ENCODE measurements at regions not wholly inside any gene's neighbourhood (a gene's known extent, or its start where the extent isn't known, plus 50 kb on each side); places are given as distances from the start of the nearest gene placed in this dataset.

- intact Hi-C loops (cut with DNase I; ENCODE audit: low total_unique reads): no loop called here
- H3K4me1 ChIP-seq: no peaks in the 10 kb centered on the region
- H3K27me3 ChIP-seq: no peaks in the 10 kb centered on the region
- no peak overlapping the region for H3K4me3 ChIP-seq
- no peak overlapping the region for H3K27ac ChIP-seq
- no peaks in the 10 kb centered on the region for H3K36me3 ChIP-seq
- 85 to 98% (median 92%) methylated on average over 2 of the region's 2 CpGs for WGBS, 5 donors
- TF ChIP-seq POLR2A (IDR thresholded peaks at IDR 0.05) (no peak), CTCF (IDR thresholded peaks at IDR 0.05) (no peak), POLR2AphosphoS5 (IDR thresholded peaks at IDR 0.05) (no peak), EP300 (IDR thresholded peaks at IDR 0.05) (no peak)
- DNase-seq: no peak
- no peaks in the 10 kb centered on the region for H3K9me3 ChIP-seq
These were observed 54.6 kb upstream of the FAM3C start for GRCh38 chr7:121450631-121451198.

- WGBS, 5 donors: 73 to 91% (median 82%) methylated on average over 1 of the region's 1 CpG
- peak in 1 of 2 donors; percentile 30 for DNase-seq
- intact Hi-C loops (cut with DNase I; ENCODE audit: low total_unique reads): no loop called here
- Histone ChIP-seq H3K36me3 (no peaks in the 10 kb centered on the region), H3K27ac (no peak overlapping the region), H3K9me3 (no peaks in the 10 kb centered on the region), H3K27me3 (no peaks in the 10 kb centered on the region), H3K4me1 (no peaks in the 10 kb centered on the region), H3K4me3 (no peak overlapping the region)
- TF ChIP-seq CTCF (IDR thresholded peaks at IDR 0.05): no peak
- TF ChIP-seq POLR2AphosphoS5 (IDR thresholded peaks at IDR 0.05): no peak
- no peak for TF ChIP-seq EP300 (IDR thresholded peaks at IDR 0.05)
- no peak for TF ChIP-seq POLR2A (IDR thresholded peaks at IDR 0.05)
These were observed 53.7 kb upstream of the FAM3C start for GRCh38 chr7:121449735-121450240.

GRCh38 chr7:121449329-121449728 lies 53.2 kb upstream of the FAM3C start:
- Histone ChIP-seq H3K9me3 (no peaks in the 10 kb centered on the region), H3K27me3 (no peaks in the 10 kb centered on the region), H3K36me3 (no peaks in the 10 kb centered on the region), H3K4me3 (no peak overlapping the region), H3K4me1 (no peaks in the 10 kb centered on the region), H3K27ac (no peak overlapping the region)
- TF ChIP-seq POLR2AphosphoS5 (IDR thresholded peaks at IDR 0.05) (no peak), CTCF (IDR thresholded peaks at IDR 0.05) (no peak), POLR2A (IDR thresholded peaks at IDR 0.05) (no peak)
- intact Hi-C loops (cut with DNase I; ENCODE audit: low total_unique reads): no loop called here
- WGBS, 5 donors: 45 to 71% (median 48%) methylated on average over 3 of the region's 3 CpGs
- DNase-seq: peak in 1 of 2 donors; percentile 61

- TF ChIP-seq POLR2AphosphoS5 (IDR thresholded peaks at IDR 0.05) (no peak), CTCF (IDR thresholded peaks at IDR 0.05) (no peak), EP300 (IDR thresholded peaks at IDR 0.05) (no peak), POLR2A (IDR thresholded peaks at IDR 0.05) (no peak)
These were observed 52.3 kb upstream of the FAM3C start for GRCh38 chr7:121448429-121448828.

More at GRCh38 chr7:121448429-121448828, 52.3 kb upstream of the FAM3C start:
- WGBS, 5 donors: 76 to 92% (median 91%) methylated on average over 11 of the region's 11 CpGs
- intact Hi-C loops (cut with DNase I; ENCODE audit: low total_unique reads): no loop called here
- H3K36me3 ChIP-seq: no peaks in the 10 kb centered on the region
- no peak overlapping the region for H3K27ac ChIP-seq
- H3K9me3 ChIP-seq: no peaks in the 10 kb centered on the region
- no peaks in the 10 kb centered on the region for H3K27me3 ChIP-seq
- H3K4me3 ChIP-seq: no peak overlapping the region
- no peaks in the 10 kb centered on the region for H3K4me1 ChIP-seq
- DNase-seq: no peak

All from stomach (tissue), 8 donors.